H1 (cell line): ENCODE measurements at regions not wholly inside any gene's neighbourhood (a gene's known extent, or its start where the extent isn't known, plus 50 kb on each side); places are given as distances from the start of the nearest gene placed in this dataset.

Experiments
- CTCF ChIA-PET: fragments of 300-600 bp; sonication (Branson Sonifier 250); formaldehyde crosslinking; loops from one replicate; lab custom pipeline; 2021; ENCODE audit not compliant: partially characterized antibody; lab: Charles Lee
- POLR2A ChIA-PET: fragments of 300-600 bp; sonication (Branson Sonifier 250); formaldehyde crosslinking; loops from one replicate; lab custom pipeline; 2021; ENCODE audit warnings: inconsistent platforms; ENCODE audit not compliant: partially characterized antibody; lab: Charles Lee
- DNase-seq, 2 experiments: peaks; one replicate each; pipeline versions ENCODE4 v3.0.0 to v3.0.0-alpha.2; 2010 to 2022; ENCODE audit warnings: low spot score in 2 of 2, low read depth in 1 of 2, mixed read lengths in 1 of 2
- FAIRE-seq: peaks from 2 replicates; lab custom pipeline; 2011; peaks lifted over from hg19 to GRCh38; lab: Jason Lieb, UNC
- H2AFZ ChIP-seq: 2 replicates; pipeline ENCODE4 v1.8.1; 2012; ENCODE audit warnings: low read length, inconsistent platforms
- H2AK5ac ChIP-seq: 2 replicates; pipeline ENCODE4 v1.6.1; 2013; ENCODE audit warnings: low read depth, low read length
- H2BK120ac ChIP-seq: replicated peaks from 2 replicates; pipeline ENCODE3; 2013; ENCODE audit warnings: low read depth, low read length, inconsistent platforms
- H2BK12ac ChIP-seq: 2 replicates; pipeline ENCODE4 v1.6.1; 2013; ENCODE audit warnings: low read depth, low read length
- H2BK15ac ChIP-seq: 2 replicates; pipeline ENCODE4 v1.6.1; 2013; ENCODE audit warnings: low read length
- H2BK20ac ChIP-seq: 2 replicates; pipeline ENCODE4 v1.6.1; 2013; ENCODE audit warnings: low read length
- H2BK5ac ChIP-seq: 2 replicates; pipeline ENCODE4 v1.6.1; 2013; ENCODE audit warnings: low read depth, low read length
- H3K14ac ChIP-seq: 2 replicates; pipeline ENCODE4 v1.6.1; 2013; ENCODE audit warnings: inconsistent platforms; ENCODE audit not compliant: insufficient read length
- H3K18ac ChIP-seq: 2 replicates; pipeline ENCODE4 v1.6.1; 2013; ENCODE audit warnings: low read length; ENCODE audit errors: extremely low read depth
- H3K23ac ChIP-seq: 2 replicates; pipeline ENCODE4 v1.6.1; 2013; ENCODE audit warnings: inconsistent platforms; ENCODE audit not compliant: insufficient read length
- H3K23me2 ChIP-seq: 2 replicates; pipeline ENCODE4 v1.6.1; 2013; ENCODE audit warnings: low read depth, low read length
- H3K27ac ChIP-seq: 2 replicates; pipeline ENCODE4 v1.6.1; 2011; ENCODE audit warnings: low read depth, low read length, inconsistent platforms
- H3K27me3 ChIP-seq, 4 experiments: replicated peaks in 1 of 4; 1 replicate in 1 of 4; 2 replicates in 3 of 4; pipeline versions ENCODE4 v1.6.1 to v1.8.1; 2011 to 2013; ENCODE audit warnings: low read length in 3 of 4, mild to moderate bottlenecking in 3 of 4, inconsistent platforms in 2 of 4, mixed read lengths in 2 of 4, moderate library complexity in 1 of 4; ENCODE audit not compliant: control insufficient read depth in 3 of 4, insufficient read depth in 3 of 4; ENCODE audit errors: extremely low read depth in 1 of 4
- H3K36me3 ChIP-seq, 4 experiments: 2 replicates each; pipeline versions ENCODE4 v1.6.1 to v1.8.1; 2011 to 2013; ENCODE audit warnings: mild to moderate bottlenecking in 4 of 4, low read length in 3 of 4, moderate library complexity in 2 of 4, control low read depth in 1 of 4, inconsistent platforms in 1 of 4; ENCODE audit not compliant: insufficient read depth in 4 of 4, control insufficient read depth in 2 of 4
- H3K4ac ChIP-seq: replicated peaks from 2 replicates; pipeline ENCODE3; 2013; ENCODE audit warnings: low read length, low read depth, mixed read lengths, inconsistent platforms; ENCODE audit not compliant: insufficient read length
- H3K4me1 ChIP-seq, 4 experiments: replicated peaks in 1 of 4; 1 replicate in 1 of 4; 2 replicates in 3 of 4; pipeline versions ENCODE4 v1.6.1 to v1.8.1; 2011 to 2013; ENCODE audit warnings: low read length in 3 of 4, inconsistent platforms in 2 of 4, mixed read lengths in 1 of 4; ENCODE audit not compliant: insufficient read depth in 4 of 4, control insufficient read depth in 3 of 4
- H3K4me2 ChIP-seq, 2 experiments: 2 replicates each; pipeline versions ENCODE4 v1.6.1 to v1.8.1; 2011 to 2013; ENCODE audit warnings: low read depth in 2 of 2, low read length in 2 of 2, control low read depth in 1 of 2, inconsistent platforms in 1 of 2, mild to moderate bottlenecking in 1 of 2; ENCODE audit not compliant: insufficient read depth in 1 of 2
- H3K4me3 ChIP-seq, 4 experiments: fragments of 200-600, 300-600 bp in 1 of 4; sonication (generic), shearing (Covaris generic), sonication (Bioruptor Twin) in 1 of 4; 2 replicates each; pipeline versions ENCODE4 v1.5.1 to v1.8.1; 2011 to 2016; ENCODE audit warnings: low read length in 4 of 4, low read depth in 3 of 4, control low read depth in 2 of 4, inconsistent platforms in 2 of 4, mild to moderate bottlenecking in 2 of 4, mixed read lengths in 1 of 4, moderate library complexity in 1 of 4; ENCODE audit not compliant: insufficient read depth in 2 of 4; ENCODE audit errors: extremely low read depth in 1 of 4
- H3K56ac ChIP-seq: replicated peaks from 2 replicates; pipeline ENCODE3; 2013; ENCODE audit warnings: low read depth, mild to moderate bottlenecking, mixed read lengths, low read length, inconsistent platforms; ENCODE audit not compliant: insufficient read length
- H3K79me1 ChIP-seq: 2 replicates; pipeline ENCODE4 v1.6.1; 2013; ENCODE audit warnings: low read depth, low read length, control low read depth
- H3K79me2 ChIP-seq, 2 experiments: 2 replicates each; pipeline versions ENCODE4 v1.6.1 to v1.8.1; 2012 to 2013; ENCODE audit warnings: low read length in 2 of 2, mild to moderate bottlenecking in 2 of 2, inconsistent platforms in 1 of 2; ENCODE audit not compliant: insufficient read depth in 2 of 2, control insufficient read depth in 1 of 2
- H3K9ac ChIP-seq, 4 experiments: replicated peaks in 1 of 4; 1 replicate in 1 of 4; 2 replicates in 3 of 4; pipeline versions ENCODE4 v1.6.1 to v1.8.1; 2011 to 2013; ENCODE audit warnings: low read depth in 3 of 4, low read length in 3 of 4, control low read depth in 2 of 4, mild to moderate bottlenecking in 2 of 4, moderate library complexity in 2 of 4, inconsistent platforms in 1 of 4; ENCODE audit errors: extremely low read depth in 1 of 4
- H3K9me3 ChIP-seq, 2 experiments: 2 replicates each; pipeline versions ENCODE4 v1.6.1 to v1.8.1; 2012 to 2013; ENCODE audit warnings: mild to moderate bottlenecking in 2 of 2, moderate library complexity in 2 of 2, control low read depth in 1 of 2, inconsistent platforms in 1 of 2, low read depth in 1 of 2, low read length in 1 of 2, mixed read lengths in 1 of 2; ENCODE audit not compliant: insufficient read depth in 2 of 2
- H4K20me1 ChIP-seq, 2 experiments: replicated peaks in 1 of 2; 2 replicates each; pipeline versions ENCODE3 to v1.8.1; 2011 to 2013; ENCODE audit warnings: inconsistent platforms in 2 of 2, low read length in 2 of 2, mild to moderate bottlenecking in 1 of 2; ENCODE audit not compliant: insufficient read depth in 2 of 2, control insufficient read depth in 1 of 2
- H4K5ac ChIP-seq: 2 replicates; pipeline ENCODE4 v1.6.1; 2013; ENCODE audit warnings: low read length, low read depth, mixed read lengths, inconsistent platforms; ENCODE audit not compliant: insufficient read length
- H4K8ac ChIP-seq: 2 replicates; pipeline ENCODE4 v1.8.0; 2013; ENCODE audit warnings: mild to moderate bottlenecking, moderate library complexity, low read length, inconsistent platforms; ENCODE audit not compliant: insufficient read depth; ENCODE audit errors: extremely low read depth
- H4K91ac ChIP-seq: replicated peaks from 2 replicates; pipeline ENCODE3; 2013; ENCODE audit warnings: low read length, mixed read lengths, inconsistent platforms; ENCODE audit not compliant: insufficient read length
- BACH1 ChIP-seq: IDR thresholded peaks from 2 replicates; pipeline ENCODE4 v1.6.1; 2012; ENCODE audit warnings: low read length, improper control_type of control experiment
- CTBP2 ChIP-seq: IDR thresholded peaks from 2 replicates; pipeline ENCODE4 v1.7.0; 2011; ENCODE audit warnings: borderline replicate concordance, mild to moderate bottlenecking, moderate library complexity, mixed read lengths, low read length; ENCODE audit not compliant: insufficient read depth, insufficient read length
- JUN ChIP-seq: IDR thresholded peaks from 2 replicates; pipeline ENCODE4 v1.6.1; 2011; ENCODE audit warnings: low read depth, mild to moderate bottlenecking, improper control_type of control experiment, low read length
- RAD21 ChIP-seq, 2 experiments: IDR thresholded peaks in 1 of 2; conservative IDR thresholded peaks in 1 of 2; 2 replicates each; pipeline ENCODE4 v1.6.1; 2011; ENCODE audit warnings: low read depth in 2 of 2, low read length in 2 of 2, improper control_type of control experiment in 1 of 2, inconsistent platforms in 1 of 2, mild to moderate bottlenecking in 1 of 2, moderate library complexity in 1 of 2
- WGBS, 2 experiments: shearing (Covaris generic) in 1 of 2; methylation state at CpG; one replicate each; pipeline versions ENCODE4 v1.1.6 to v1.1.7; 2013 to 2015; ENCODE audit warnings: low lambda C conversion rate in 2 of 2, mixed read lengths in 2 of 2, inconsistent platforms in 1 of 2, low coverage in 1 of 2, missing lambda C conversion rate in 1 of 2; ENCODE audit not compliant: insufficient replicate concordance in 2 of 2, insufficient coverage in 1 of 2, insufficient read length in 1 of 2; ENCODE audit errors: extremely low coverage in 1 of 2, missing lambda C conversion rate in 1 of 2; 5-methylcytosine and 5-hydroxymethylcytosine counted together
- TF ChIP-seq, protein P1 (sequence below): IDR thresholded peaks from 2 replicates; pipeline ENCODE4 v1.6.1; 2012; ENCODE audit warnings: low read length, inconsistent platforms
- TF ChIP-seq, protein P2 (sequence below), 3 experiments: IDR thresholded peaks; 1 replicate in 2 of 3; 2 replicates in 1 of 3; pipeline versions ENCODE4 v1.5.1 to v1.6.1; 2011; ENCODE audit warnings: low read length in 3 of 3, mild to moderate bottlenecking in 3 of 3, inconsistent platforms in 2 of 3, low read depth in 1 of 3, moderate library complexity in 1 of 3; ENCODE audit not compliant: insufficient read depth in 1 of 3; ENCODE audit errors: control extremely low read depth in 1 of 3

DNA sequence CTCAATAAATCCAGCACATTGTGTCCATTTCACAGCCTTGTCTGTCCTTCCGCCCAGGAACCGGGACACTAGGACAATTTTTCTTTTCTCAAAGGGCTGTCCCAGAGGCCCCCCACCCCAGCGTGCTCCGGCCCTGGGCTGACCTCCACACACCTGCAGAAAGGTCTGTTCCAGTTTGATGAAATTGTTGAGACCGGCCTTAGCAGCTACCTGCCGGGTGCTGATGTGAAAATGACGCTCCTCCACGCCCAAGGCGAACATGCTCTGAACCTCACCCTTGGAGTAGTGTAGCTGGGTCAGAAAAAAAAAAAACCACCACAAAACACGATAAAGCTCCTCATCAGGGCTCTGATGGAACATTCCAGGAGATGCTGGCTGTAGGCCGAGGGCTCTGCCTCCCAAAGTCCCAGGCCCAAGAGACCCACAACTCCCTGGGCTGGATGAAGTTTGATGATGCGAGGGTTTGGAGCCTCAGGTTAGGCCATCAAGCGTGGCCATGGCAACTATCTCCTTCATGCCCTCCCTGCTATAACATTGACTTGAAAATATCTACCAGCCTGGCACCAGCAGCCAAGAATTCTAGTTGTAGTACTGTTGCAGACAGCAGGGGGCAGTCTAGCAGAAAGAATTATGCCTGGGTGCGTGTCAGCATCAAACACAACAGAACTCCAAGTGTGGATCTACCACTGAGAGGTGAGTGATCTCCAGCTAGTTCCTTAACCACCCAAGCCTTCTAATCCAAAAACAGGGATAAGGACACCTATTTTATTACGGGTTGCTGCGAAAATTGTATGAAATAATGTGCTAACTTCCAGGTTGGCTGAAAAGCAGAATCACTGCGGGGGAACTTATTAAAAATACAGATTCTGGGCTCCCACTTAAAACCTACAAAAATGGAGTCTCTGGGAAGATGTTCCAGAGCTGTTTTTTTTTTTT is 62.1 kb downstream of the RMI2 start:
- Histone ChIP-seq H3K27me3 (no peaks in the 10 kb centered on the region), H2BK15ac (no peak overlapping the region), H3K36me3 (no peaks in the 10 kb centered on the region), H3K79me1 (no peaks in the 10 kb centered on the region), H3K18ac (no peak overlapping the region), H2AFZ (no peak overlapping the region), H2AK5ac (no peak overlapping the region), H3K27ac (no peak overlapping the region), H3K14ac (no peak overlapping the region), H3K56ac (no peak overlapping the region), H3K4me1 (no peaks in the 10 kb centered on the region; a peak in 2 of 7 replicates), H3K4ac (no peak overlapping the region), H4K8ac (no peak overlapping the region; the same call in 1 of the 2 replicates), H3K23ac (no peak overlapping the region), H2BK12ac (no peak overlapping the region), H4K20me1 (peaks cover 0 to 6% of the 10 kb centered on the region in 2 experiments), H3K23me2 (no peaks in the 10 kb centered on the region), H3K4me3 (no peak overlapping the region), H3K9ac (no peak overlapping the region), H4K91ac (no peak overlapping the region), H4K5ac (no peak overlapping the region), H2BK20ac (no peak overlapping the region), H3K9me3 (no peaks in the 10 kb centered on the region), H2BK5ac (no peak overlapping the region), H3K4me2 (no peak overlapping the region), H3K79me2 (no peaks in the 10 kb centered on the region), H2BK120ac (no peak overlapping the region)
- POLR2A ChIA-PET: interaction anchor here (0.6 to 1.6 kb wide), 9 partner anchors 22 to 335 kb away, joined by 3 to 5 read pairs (median 3); partner anchors contain the start of gene TXNDC11
- CTCF ChIA-PET: interaction anchor here (0.6 to 18.3 kb wide), 69 partner anchors 8 to 518 kb away, joined by 3 to 266 read pairs (median 4); partner anchors contain the start of gene TXNDC11
- DNase-seq: peak in 1 of 2 experiments; percentile 88
- TF ChIP-seq RAD21 (IDR thresholded peaks at IDR 0.05 in 1 of 2, conservative IDR thresholded peaks at IDR 0.05 in 1 of 2; ENCODE audit: low read depth in 2 of 2, low read length in 2 of 2) (peak; percentile 80 to 86), JUN (no peak), BACH1 (peak; percentile 51; the same call in 1 of the 2 replicates), CTBP2 (no peak)
- TF ChIP-seq, protein P1, sequence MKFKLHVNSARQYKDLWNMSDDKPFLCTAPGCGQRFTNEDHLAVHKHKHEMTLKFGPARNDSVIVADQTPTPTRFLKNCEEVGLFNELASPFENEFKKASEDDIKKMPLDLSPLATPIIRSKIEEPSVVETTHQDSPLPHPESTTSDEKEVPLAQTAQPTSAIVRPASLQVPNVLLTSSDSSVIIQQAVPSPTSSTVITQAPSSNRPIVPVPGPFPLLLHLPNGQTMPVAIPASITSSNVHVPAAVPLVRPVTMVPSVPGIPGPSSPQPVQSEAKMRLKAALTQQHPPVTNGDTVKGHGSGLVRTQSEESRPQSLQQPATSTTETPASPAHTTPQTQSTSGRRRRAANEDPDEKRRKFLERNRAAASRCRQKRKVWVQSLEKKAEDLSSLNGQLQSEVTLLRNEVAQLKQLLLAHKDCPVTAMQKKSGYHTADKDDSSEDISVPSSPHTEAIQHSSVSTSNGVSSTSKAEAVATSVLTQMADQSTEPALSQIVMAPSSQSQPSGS: 0 out of 2 replicates have a peak, but pooled peaks have one; percentile 22
- TF ChIP-seq, protein P2, sequence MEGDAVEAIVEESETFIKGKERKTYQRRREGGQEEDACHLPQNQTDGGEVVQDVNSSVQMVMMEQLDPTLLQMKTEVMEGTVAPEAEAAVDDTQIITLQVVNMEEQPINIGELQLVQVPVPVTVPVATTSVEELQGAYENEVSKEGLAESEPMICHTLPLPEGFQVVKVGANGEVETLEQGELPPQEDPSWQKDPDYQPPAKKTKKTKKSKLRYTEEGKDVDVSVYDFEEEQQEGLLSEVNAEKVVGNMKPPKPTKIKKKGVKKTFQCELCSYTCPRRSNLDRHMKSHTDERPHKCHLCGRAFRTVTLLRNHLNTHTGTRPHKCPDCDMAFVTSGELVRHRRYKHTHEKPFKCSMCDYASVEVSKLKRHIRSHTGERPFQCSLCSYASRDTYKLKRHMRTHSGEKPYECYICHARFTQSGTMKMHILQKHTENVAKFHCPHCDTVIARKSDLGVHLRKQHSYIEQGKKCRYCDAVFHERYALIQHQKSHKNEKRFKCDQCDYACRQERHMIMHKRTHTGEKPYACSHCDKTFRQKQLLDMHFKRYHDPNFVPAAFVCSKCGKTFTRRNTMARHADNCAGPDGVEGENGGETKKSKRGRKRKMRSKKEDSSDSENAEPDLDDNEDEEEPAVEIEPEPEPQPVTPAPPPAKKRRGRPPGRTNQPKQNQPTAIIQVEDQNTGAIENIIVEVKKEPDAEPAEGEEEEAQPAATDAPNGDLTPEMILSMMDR (IDR thresholded peaks at IDR 0.05; ENCODE audit: control extremely low read depth in 1 of 3, insufficient read depth in 1 of 3, low read depth in 1 of 3, low read length in 3 of 3): peak; percentile 39 to 83 (median 73)
- WGBS, 2 experiments: 79% methylated on average over 17 of the region's 17 CpGs; no CpG with 5 or more reads in 1 of the 2 experiments
- peak; percentile 89 for FAIRE-seq
